ENCODE measurements at regions not wholly inside any gene's neighbourhood (a gene's known extent, or its start where the extent isn't known, plus 50 kb on each side); places are given as distances from the start of the nearest gene placed in this dataset.

DNA sequence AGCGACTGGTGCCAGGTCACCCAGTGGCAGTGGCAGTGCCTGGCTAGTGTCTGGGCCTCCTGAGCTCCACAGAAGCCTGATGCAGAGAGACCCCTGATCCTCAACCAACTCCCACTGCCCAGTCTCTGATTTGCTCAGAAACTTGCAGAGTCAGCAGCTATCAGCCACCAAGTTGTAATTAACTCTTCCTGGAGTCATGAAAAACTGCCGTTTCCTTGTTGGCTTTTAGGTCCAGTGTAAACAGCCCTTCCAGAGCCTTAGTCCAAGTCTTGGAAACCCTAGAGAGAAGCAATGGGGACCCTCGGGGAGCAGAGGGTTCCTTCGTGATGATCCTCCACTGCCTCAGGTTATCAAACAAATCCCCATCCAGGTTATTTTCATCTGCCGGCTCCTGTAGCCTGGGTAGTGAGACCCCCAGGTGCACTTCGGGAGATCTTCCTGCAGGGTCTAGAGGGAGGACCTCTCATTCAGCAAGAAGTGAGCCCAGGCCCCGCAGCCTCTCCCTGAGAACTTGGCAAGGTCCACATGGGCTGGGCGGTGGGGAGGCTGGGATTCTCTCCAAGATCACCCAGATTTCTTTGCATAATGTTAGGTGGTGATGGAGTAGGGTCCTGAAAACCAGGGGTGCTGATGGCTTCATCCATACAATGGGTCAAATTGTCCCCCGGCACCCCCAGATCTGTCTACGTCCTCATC lies 137.7 kb upstream of the HDAC4 start:
- no peak for DNase-seq

DNA sequence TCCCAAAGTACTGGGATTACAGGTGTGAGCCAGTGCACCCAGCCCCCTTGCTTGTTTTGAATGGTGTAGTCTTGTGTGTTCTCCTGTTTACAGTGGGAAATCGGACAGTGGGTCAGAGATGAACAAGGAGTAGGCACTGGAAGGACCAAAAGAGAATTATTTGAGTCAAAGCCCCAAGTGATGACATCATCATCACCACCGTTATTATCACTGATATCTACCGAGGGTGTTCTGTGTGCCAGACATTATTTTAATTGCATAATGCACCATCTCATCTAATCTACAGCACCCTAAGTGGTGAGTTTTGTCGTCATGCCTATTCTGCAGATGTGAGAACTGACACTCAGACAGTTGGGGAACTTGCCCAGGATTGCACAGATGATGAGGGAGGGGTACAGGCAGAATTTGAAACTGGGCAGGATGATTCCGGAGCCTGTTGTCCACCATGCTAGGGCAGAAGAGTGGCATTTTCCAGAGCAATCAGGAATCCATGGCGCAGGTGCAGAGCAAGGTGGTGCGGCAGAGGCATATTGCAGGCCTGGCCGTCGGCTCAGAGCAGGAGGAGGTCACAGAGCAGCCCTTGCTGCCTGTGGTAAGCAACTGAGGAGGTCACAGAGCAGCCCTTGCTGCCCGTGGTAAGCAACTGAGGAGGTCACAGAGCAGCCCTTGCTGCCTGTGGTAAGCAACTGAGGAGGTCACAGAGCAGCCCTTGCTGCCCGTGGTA lies 137.0 kb upstream of the HDAC4 start:
- DNase-seq, result no peak

- no peak for DNase-seq
Measured at GRCh38 chr2:239536186-239536585, 135.4 kb upstream of the HDAC4 start.

DNA sequence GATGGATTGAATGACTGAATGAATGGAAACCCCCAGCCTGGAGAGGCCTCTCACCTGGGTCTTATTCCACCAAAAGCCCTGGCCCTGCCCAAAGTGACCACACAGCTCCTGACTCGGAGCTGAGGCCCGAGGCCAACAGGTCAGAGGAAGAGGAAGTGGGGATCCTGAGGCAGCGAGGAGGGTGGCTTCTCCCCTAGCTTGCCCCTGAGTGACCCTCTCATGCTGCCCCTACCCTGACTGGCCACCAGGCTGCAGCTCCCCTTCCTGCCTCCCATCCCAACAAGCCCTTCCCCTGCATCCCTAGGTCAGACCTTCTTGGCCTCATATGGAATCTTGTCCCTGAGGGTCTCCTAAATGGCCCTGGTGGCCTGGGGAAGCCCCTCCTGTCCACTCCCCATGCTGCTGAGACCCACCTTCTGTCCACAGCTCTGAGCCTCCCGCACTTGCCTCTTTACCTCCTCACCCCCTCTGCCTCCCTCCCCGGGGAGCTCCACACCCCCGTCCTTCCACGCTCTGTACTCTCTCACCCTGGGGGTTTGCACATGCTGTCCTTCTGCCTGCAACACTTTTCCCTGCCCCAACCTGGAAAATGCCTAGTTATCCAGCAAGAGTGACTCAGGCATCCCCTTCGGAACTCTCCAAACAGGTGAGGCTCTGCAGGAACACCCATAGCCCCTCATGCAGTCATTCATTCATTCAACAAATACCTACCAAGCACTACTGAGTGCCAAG lies 134.8 kb upstream of the HDAC4 start:
- DNase-seq, result no peak

- DNase-seq, result peak; percentile 90 to 94
Measured at GRCh38 chr2:239534581-239535412, 134.0 kb upstream of the HDAC4 start.

DNA sequence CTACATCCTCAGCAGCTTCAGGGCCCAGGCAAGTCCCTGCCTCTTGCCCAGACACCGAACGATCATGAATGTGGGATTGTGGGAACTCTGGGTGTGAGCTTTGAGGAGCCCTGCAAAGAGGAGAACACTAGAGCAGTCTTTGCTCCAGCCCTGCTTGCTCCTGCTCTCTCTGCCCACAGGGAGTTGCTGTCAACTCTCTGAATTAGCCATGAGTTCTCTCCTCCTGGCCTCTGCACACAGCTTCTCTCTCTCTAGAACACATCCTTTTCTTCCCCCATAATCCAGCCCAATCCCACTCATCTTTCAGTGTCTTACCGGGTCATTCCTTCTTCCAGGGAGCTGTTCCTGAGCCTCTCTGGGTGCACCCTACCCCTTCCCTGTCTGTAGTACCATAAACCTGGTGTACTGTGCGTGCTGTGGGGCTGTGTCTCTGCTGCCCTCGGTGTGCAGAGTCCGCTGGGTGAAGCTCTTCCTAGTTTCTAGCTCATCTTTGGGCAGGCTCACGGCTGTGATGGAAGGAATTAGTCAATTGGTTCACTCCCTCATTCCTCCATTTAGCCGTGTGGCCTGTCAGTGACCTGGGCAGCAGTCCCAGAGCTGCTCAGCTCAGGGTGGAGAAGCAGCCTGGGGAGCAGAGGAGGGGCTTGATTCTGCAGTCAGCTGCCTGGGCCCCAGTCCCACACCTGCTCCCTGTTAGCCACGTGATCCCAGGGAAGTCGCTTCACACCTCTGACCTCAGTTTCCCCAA lies 132.9 kb upstream of the HDAC4 start:
- DNase-seq, result peak in 1 of 2 experiments; percentile 14

DNA sequence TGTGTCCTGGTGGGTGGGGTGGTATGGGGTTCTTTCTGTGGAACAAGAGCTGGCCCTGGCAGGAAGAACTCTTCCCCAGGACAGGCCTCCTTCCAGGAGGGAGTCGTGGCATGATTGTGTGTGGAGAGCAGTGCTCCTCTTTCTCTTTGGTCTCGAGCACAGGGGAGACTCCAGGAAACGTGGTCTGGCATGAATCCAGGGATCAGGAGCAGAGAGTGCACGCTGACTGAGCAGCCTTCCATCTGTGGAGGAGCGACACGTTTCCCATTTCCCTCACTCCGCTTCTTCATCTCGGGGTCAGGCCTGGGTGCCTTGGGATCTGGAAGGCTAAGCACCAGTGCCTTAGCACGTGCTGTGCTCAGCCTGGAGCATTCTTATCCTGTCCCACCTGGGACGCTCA lies 132.0 kb upstream of the HDAC4 start:
- peak in 1 of 2 experiments; percentile 15 for DNase-seq

- DNase-seq, result no peak
Measured at GRCh38 chr2:239532250-239532649, 131.4 kb upstream of the HDAC4 start.

GRCh38 chr2:239531456-239532241 lies 130.8 kb upstream of the HDAC4 start:
- DNase-seq, result peak; percentile 33 to 41

DNA sequence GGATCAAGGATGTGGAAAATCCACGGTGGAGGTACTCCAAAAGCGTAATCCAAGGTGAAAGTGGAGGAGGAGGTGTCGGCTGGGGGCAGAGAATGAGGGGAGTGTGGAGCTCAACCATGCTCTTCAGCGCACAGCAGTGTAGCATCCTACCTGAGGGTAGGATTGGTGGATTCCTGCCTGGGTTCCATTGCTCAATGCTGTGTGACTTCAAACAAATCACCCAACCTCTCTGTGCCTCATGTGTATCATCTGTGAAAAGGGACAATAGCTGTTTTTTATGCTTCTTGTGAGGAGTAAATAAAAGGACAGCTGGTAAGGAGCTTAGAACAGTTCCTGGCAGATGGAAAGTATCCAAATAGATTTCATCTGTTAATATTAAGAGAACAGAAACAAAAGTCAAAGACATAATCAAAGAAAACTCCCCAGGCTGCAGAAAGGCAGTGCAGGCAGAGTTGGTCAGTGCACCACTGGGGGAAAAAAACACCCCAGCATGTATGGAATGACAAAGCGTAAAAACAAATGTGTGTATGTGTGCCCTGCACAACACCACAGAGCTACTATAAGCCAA lies 130.0 kb upstream of the HDAC4 start:
- no peak for DNase-seq

GRCh38 chr2:239529313-239530015 lies 128.6 kb upstream of the HDAC4 start:
- no peak for DNase-seq

- no peak for DNase-seq
Measured at GRCh38 chr2:239528883-239529282, 128.1 kb upstream of the HDAC4 start.

DNA sequence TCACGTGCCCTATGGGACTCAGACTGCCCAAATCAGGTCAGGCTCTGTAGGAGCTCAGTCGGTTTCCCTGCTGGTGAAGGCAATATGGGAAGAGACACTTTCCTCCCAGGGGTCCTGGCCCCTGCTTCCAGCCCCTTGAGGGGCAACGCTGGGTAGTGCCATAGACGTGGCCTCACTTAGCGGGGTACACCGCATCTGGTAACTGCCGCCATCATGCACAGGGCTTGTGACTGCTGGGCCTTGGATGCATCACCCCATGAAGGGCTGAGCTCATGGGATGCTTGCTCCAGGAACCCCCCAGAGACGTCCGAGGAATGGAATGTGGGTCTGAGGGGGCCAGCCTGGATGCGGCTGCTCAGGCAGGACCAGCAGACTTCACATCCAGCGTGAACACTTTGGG lies 127.3 kb upstream of the HDAC4 start:
- no peak for DNase-seq

DNA sequence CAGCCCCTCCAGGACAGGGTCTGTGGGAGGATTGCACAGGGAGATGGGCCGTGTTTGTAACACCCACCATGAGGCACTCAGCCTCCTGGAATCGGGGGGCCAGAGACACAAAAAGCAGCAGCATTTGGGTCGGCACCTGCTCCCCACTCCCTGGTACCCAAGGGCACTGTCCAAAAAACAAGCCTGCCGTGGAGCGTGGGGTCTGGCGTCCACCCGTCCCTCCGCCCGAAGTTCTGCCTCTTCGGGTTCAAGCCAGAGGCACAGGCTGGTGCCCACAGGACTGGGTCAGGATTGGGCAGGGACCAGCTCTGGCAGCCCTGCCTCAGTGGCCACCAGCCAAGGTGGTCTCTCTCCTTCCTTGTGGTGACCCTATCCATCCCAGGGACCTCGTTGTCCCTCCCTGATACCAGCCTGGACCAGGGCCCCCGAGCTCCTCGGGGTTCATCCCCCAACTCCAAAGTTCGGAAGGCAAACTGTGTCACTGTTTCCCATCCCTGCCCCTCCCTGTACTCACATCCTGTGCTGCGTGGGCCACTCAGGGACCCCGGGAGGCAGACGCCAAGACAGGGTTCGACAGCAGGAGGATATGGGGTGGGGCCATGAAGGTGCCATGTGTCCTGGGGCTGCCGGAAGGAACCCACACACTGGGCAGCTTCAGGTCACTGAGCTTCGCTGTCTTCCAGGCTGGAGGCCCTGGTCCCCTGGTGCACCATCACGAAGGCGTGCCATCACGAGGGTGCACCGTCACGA lies 126.0 kb upstream of the HDAC4 start:
- no peak for DNase-seq

GRCh38 chr2:239526038-239526437 lies 125.2 kb upstream of the HDAC4 start:
- no peak for DNase-seq

GRCh38 chr2:239523954-239524330 lies 123.1 kb upstream of the HDAC4 start:
- DNase-seq, result no peak

- no peak for DNase-seq
Measured at GRCh38 chr2:239523147-239523953, 122.5 kb upstream of the HDAC4 start.

- no peak for DNase-seq
Measured at GRCh38 chr2:239522740-239523119, 121.9 kb upstream of the HDAC4 start.

Measured in SHP77 (cell line).